ENCODE measurements at regions not wholly inside any gene's neighbourhood (a gene's known extent, or its start where the extent isn't known, plus 50 kb on each side); places are given as distances from the start of the nearest gene placed in this dataset.

DNA sequence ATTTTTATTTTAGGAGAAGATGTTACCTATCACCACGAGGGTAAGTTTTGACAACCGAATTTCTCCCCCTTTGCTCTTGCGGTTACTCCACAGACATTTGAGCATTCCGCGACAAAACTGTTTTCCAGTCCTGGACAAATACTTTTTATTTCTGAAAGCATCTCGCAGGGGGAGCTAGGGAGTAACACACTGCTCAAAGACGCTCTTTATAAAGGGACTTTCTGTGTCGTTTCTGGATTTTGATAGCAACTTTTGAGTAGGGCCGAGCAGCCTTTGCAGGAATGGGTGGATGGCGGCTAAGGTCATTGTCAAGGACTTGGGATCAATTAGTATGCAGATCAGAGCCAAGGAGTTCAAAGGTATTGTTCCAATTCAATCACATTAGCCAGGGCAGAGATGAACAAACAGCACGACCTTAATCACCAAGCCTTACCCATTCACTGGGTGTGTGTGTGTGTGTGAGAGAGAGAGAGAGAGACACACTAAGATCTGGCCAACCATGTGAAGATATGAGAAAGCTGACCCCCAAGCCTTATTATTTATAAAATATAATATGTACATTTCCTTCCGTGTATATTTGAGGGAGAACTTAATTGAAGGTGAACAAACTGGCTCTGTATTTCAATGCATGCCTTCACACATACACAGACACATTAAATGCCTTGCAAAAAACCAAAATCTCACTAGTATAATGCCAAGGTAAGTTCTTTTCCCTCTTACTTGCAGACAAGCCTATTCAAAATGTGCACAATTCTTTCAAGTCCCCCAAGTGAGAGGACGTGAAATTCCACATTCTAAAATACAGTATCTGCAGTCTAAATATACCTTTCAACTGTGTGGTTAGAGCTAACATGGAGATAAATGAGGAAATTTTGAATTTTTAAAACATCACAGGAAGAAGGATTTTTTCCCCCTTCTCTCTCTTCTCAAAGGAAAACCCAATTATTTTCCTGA is 613.8 kb downstream of the VRK1 start:
- H3K27me3 ChIP-seq (ENCODE audit: control insufficient read depth in 3 of 3, insufficient read depth in 3 of 3, low read depth in 1 of 3, low read length in 3 of 3): peaks cover 5 to 76% (median 37%) of the 10 kb centered on the region in 3 experiments
- no peak for DNase-seq (ENCODE audit: low spot score)
- H3K18ac ChIP-seq (ENCODE audit: low read length): no peak overlapping the region
- peaks cover 3 to 6% of the 10 kb centered on the region in 2 donors for H3K4me1 ChIP-seq (ENCODE audit: control insufficient read depth in 2 of 2, insufficient read depth in 1 of 2, low read depth in 1 of 2, low read length in 2 of 2)
- no peak overlapping the region for H2BK120ac ChIP-seq (ENCODE audit: low read depth, low read length)
- WGBS, 2 donors (ENCODE audit: extremely low coverage in 2 of 2, insufficient read length in 2 of 2, insufficient replicate concordance in 1 of 2): no CpG with 5 or more reads among the region's 13 CpGs
- no peak overlapping the region for H3K4me2 ChIP-seq (ENCODE audit: insufficient read depth, low read length, poor library complexity, severe bottlenecking)
- no peak overlapping the region for H4K8ac ChIP-seq (ENCODE audit: low read depth, low read length)
- no peaks in the 10 kb centered on the region for H3K9me3 ChIP-seq (replicated peaks in 1 of 2; ENCODE audit: control insufficient read depth in 2 of 2, insufficient read depth in 1 of 2, low read depth in 1 of 2, low read length in 2 of 2)
- H2BK15ac ChIP-seq (ENCODE audit: low read length): no peak overlapping the region
- H3K36me3 ChIP-seq (replicated peaks in 1 of 2; ENCODE audit: control insufficient read depth in 2 of 2, insufficient read depth in 2 of 2, low read length in 2 of 2): no peaks in the 10 kb centered on the region
- H3K9ac ChIP-seq (ENCODE audit: low read depth, low read length, poor library complexity): no peak overlapping the region
- H3K4me3 ChIP-seq (ENCODE audit: low read length in 2 of 2): no peak overlapping the region
- no peak overlapping the region for H2BK5ac ChIP-seq (ENCODE audit: low read length)
- H2BK12ac ChIP-seq (ENCODE audit: low read length): no peak overlapping the region
- no peak overlapping the region for H3K14ac ChIP-seq (ENCODE audit: low read length)
- H4K91ac ChIP-seq (ENCODE audit: low read depth, low read length, poor library complexity): no peak overlapping the region
- no peaks in the 10 kb centered on the region for H3K79me1 ChIP-seq (ENCODE audit: low read depth, low read length)
- H3K27ac ChIP-seq (replicated peaks; ENCODE audit: low read length): no peak overlapping the region
- no peak overlapping the region for H2AK5ac ChIP-seq (ENCODE audit: low read depth, low read length)
- H2AFZ ChIP-seq (ENCODE audit: low read length): no peak overlapping the region
- H3K23ac ChIP-seq (ENCODE audit: low read depth, low read length, poor library complexity): no peak overlapping the region
- no peak overlapping the region for H3K4ac ChIP-seq (ENCODE audit: low read length)

DNA sequence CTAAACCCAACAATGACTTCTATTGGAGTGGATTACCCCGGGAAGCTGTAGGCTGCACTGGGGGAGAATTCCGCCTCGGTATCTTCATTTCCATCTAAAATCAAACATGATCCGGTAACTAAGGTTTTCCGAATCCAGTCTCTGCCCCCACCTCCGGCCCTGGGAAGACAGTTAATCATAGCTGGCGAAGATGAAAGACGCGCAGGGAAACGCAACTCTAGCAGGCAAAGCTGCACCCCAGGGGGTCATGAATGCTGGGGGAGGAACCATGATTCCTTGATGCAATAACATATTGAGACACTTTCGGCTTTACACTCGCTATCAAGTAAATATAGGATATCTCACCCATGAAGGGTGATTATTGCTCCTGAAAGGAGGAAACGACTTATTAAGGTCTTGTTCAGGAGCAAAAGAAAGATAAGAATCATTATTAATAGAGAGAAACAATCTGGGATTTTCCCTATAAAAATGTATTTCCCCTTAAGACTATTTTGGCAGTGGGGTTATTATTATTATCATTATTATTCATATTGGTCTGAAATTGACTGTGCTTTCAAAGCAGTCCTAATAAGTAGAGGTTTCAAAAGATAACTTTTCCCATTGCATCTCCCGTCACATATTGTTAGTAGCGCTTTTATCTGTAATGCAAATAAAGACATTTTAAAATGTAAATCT is 614.9 kb downstream of the VRK1 start:
- H3K4ac ChIP-seq (ENCODE audit: low read length): no peak overlapping the region
- H2AK5ac ChIP-seq (ENCODE audit: low read depth, low read length): no peak overlapping the region
- no peak overlapping the region for H4K91ac ChIP-seq (ENCODE audit: low read depth, low read length, poor library complexity)
- no peak overlapping the region for H2BK5ac ChIP-seq (ENCODE audit: low read length)
- H2BK15ac ChIP-seq (ENCODE audit: low read length): no peak overlapping the region
- no peak overlapping the region for H2BK12ac ChIP-seq (ENCODE audit: low read length)
- no peak overlapping the region for H3K14ac ChIP-seq (ENCODE audit: low read length)
- no peak overlapping the region for H4K8ac ChIP-seq (ENCODE audit: low read depth, low read length)
- H3K79me1 ChIP-seq (ENCODE audit: low read depth, low read length): no peaks in the 10 kb centered on the region
- no CpG with 5 or more reads among the region's 15 CpGs for WGBS, 2 donors (ENCODE audit: extremely low coverage in 2 of 2, insufficient read length in 2 of 2, insufficient replicate concordance in 1 of 2)
- H3K18ac ChIP-seq (ENCODE audit: low read length): no peak overlapping the region
- H3K9me3 ChIP-seq (replicated peaks in 1 of 2; ENCODE audit: control insufficient read depth in 2 of 2, insufficient read depth in 1 of 2, low read depth in 1 of 2, low read length in 2 of 2): no peaks in the 10 kb centered on the region
- peak overlapping the region; percentile 28 for H3K4me2 ChIP-seq (ENCODE audit: insufficient read depth, low read length, poor library complexity, severe bottlenecking)
- H3K4me3 ChIP-seq (ENCODE audit: low read length in 2 of 2): no peak overlapping the region
- H3K27me3 ChIP-seq (ENCODE audit: control insufficient read depth in 3 of 3, insufficient read depth in 3 of 3, low read depth in 1 of 3, low read length in 3 of 3): peaks cover 5 to 84% (median 37%) of the 10 kb centered on the region in 3 experiments
- H2BK120ac ChIP-seq (ENCODE audit: low read depth, low read length): no peak overlapping the region
- H3K4me1 ChIP-seq (ENCODE audit: control insufficient read depth in 2 of 2, insufficient read depth in 1 of 2, low read depth in 1 of 2, low read length in 2 of 2): peaks cover 3 to 6% of the 10 kb centered on the region in 2 donors
- no peak overlapping the region for H2AFZ ChIP-seq (ENCODE audit: low read length)
- no peak overlapping the region for H3K27ac ChIP-seq (replicated peaks; ENCODE audit: low read length)
- no peak overlapping the region for H3K23ac ChIP-seq (ENCODE audit: low read depth, low read length, poor library complexity)
- no peaks in the 10 kb centered on the region for H3K36me3 ChIP-seq (replicated peaks in 1 of 2; ENCODE audit: control insufficient read depth in 2 of 2, insufficient read depth in 2 of 2, low read length in 2 of 2)
- DNase-seq (ENCODE audit: low spot score): peak; percentile 51
- H3K9ac ChIP-seq (ENCODE audit: low read depth, low read length, poor library complexity): no peak overlapping the region

DNA sequence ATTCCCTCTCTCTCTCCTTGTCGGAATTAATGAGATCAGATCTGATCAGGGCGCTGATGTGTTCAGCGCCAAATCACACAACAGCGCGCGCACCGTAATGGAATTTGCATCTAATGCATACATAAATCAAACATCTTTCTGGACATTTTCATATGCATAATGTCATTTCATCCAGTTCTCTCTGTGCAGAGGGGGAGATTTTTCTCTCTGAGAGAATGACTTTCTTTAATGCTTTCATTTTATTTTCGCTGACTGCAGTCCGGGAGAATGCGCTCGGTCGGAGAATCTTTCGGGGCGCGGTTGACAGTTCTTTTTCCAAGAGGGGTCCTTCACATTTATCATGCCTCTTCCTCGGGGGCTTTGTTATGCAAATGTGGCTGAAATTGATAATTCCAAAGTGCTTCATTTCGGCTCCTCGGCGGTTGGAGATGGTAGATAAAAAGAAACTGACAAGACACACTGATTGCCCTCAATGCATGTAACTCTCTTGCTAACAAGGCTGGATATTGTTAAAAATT is 615.9 kb downstream of the VRK1 start:
- Histone ChIP-seq H3K27ac (replicated peaks; ENCODE audit: low read length) (no peak overlapping the region), H3K27me3 (ENCODE audit: control insufficient read depth in 3 of 3, insufficient read depth in 3 of 3, low read depth in 1 of 3, low read length in 3 of 3) (peaks cover 5 to 80% (median 37%) of the 10 kb centered on the region in 3 experiments), H3K4me3 (ENCODE audit: low read length in 2 of 2) (no peak overlapping the region)

More for the DNA sequence above, 615.9 kb downstream of the VRK1 start:
- Histone ChIP-seq H4K91ac (ENCODE audit: low read depth, low read length, poor library complexity) (no peak overlapping the region), H2BK12ac (ENCODE audit: low read length) (no peak overlapping the region), H3K14ac (ENCODE audit: low read length) (no peak overlapping the region), H3K23ac (ENCODE audit: low read depth, low read length, poor library complexity) (no peak overlapping the region), H3K79me1 (ENCODE audit: low read depth, low read length) (no peaks in the 10 kb centered on the region), H2BK15ac (ENCODE audit: low read length) (no peak overlapping the region), H3K36me3 (replicated peaks in 1 of 2; ENCODE audit: control insufficient read depth in 2 of 2, insufficient read depth in 2 of 2, low read length in 2 of 2) (no peaks in the 10 kb centered on the region), H2BK5ac (ENCODE audit: low read length) (no peak overlapping the region), H3K4ac (ENCODE audit: low read length) (no peak overlapping the region), H2AFZ (ENCODE audit: low read length) (no peak overlapping the region), H3K4me2 (ENCODE audit: insufficient read depth, low read length, poor library complexity, severe bottlenecking) (peak overlapping the region; percentile 41), H2BK120ac (ENCODE audit: low read depth, low read length) (no peak overlapping the region), H3K9me3 (replicated peaks in 1 of 2; ENCODE audit: control insufficient read depth in 2 of 2, insufficient read depth in 1 of 2, low read depth in 1 of 2, low read length in 2 of 2) (no peaks in the 10 kb centered on the region), H3K18ac (ENCODE audit: low read length) (no peak overlapping the region), H4K8ac (ENCODE audit: low read depth, low read length) (no peak overlapping the region), H3K9ac (ENCODE audit: low read depth, low read length, poor library complexity) (no peak overlapping the region), H3K4me1 (ENCODE audit: control insufficient read depth in 2 of 2, insufficient read depth in 1 of 2, low read depth in 1 of 2, low read length in 2 of 2) (peaks cover under 1 to 6% of the 10 kb centered on the region in 2 donors), H2AK5ac (ENCODE audit: low read depth, low read length) (no peak overlapping the region)
- WGBS, 2 donors (ENCODE audit: extremely low coverage in 2 of 2, insufficient read length in 2 of 2, insufficient replicate concordance in 1 of 2): no CpG with 5 or more reads among the region's 19 CpGs
- DNase-seq (ENCODE audit: low spot score): no peak
